WTC11 (cell line): ENCODE measurements at regions not wholly inside any gene's neighbourhood (a gene's known extent, or its start where the extent isn't known, plus 50 kb on each side); places are given as distances from the start of the nearest gene placed in this dataset.

ENCODE experiments used
- ATF3 ChIP-seq: sonication (generic); formaldehyde crosslinking; conservative IDR thresholded peaks from 2 replicates; pipeline ENCODE4 v1.8.1; 2022; ENCODE audit warnings: mild to moderate bottlenecking, missing genetic modification reagents
- ATF6 ChIP-seq: sonication (generic); formaldehyde crosslinking; IDR thresholded peaks from 2 replicates; pipeline ENCODE4 v1.8.1; 2023; ENCODE audit warnings: mild to moderate bottlenecking, missing genetic modification reagents
- CTCF ChIP-seq: fragments of 200-600 bp; IDR thresholded peaks from 2 replicates; pipeline ENCODE4 v1.8.0; 2022; ENCODE audit warnings: antibody characterized with exemption
- ELF4 ChIP-seq: sonication (generic); formaldehyde crosslinking; IDR thresholded peaks from 2 replicates; pipeline ENCODE4 v1.8.1; 2022; ENCODE audit warnings: low read depth, mild to moderate bottlenecking, moderate library complexity, missing genetic modification reagents
- GTF2I ChIP-seq: fragments of 250-450 bp; sonication (Bioruptor Pico); conservative IDR thresholded peaks from 2 replicates; pipeline ENCODE4 v1.4.0; 2021; ENCODE audit warnings: mild to moderate bottlenecking
- IRF2 ChIP-seq: sonication (generic); formaldehyde crosslinking; IDR thresholded peaks from 2 replicates; pipeline ENCODE4 v1.8.0; 2022; ENCODE audit warnings: low read depth, missing genetic modification reagents, borderline replicate concordance
- JUN ChIP-seq: sonication (generic); formaldehyde crosslinking; IDR thresholded peaks from 2 replicates; pipeline ENCODE4 v1.8.0; 2023; ENCODE audit warnings: mild to moderate bottlenecking, missing genetic modification reagents
- KAT7 ChIP-seq: sonication (generic); formaldehyde crosslinking; IDR thresholded peaks from 2 replicates; pipeline ENCODE4 v1.8.1; 2023; ENCODE audit warnings: missing genetic modification reagents, mild to moderate bottlenecking, borderline replicate concordance
- TEAD4 ChIP-seq: sonication (generic); formaldehyde crosslinking; IDR thresholded peaks from 2 replicates; pipeline ENCODE4 v1.8.0; 2022; ENCODE audit warnings: mild to moderate bottlenecking, missing genetic modification reagents
- ZBTB21 ChIP-seq: sonication (generic); formaldehyde crosslinking; IDR thresholded peaks from 2 replicates; pipeline ENCODE4 v1.8.1; 2023; ENCODE audit warnings: mild to moderate bottlenecking, missing genetic modification reagents, borderline replicate concordance
- ZNF671 ChIP-seq: fragments of 250-450 bp; sonication (Bioruptor Pico); IDR thresholded peaks from 2 replicates; pipeline ENCODE4 v1.8.0; 2021; ENCODE audit warnings: mild to moderate bottlenecking
- TF ChIP-seq, protein P1 (sequence below): sonication (generic); formaldehyde crosslinking; IDR thresholded peaks from 2 replicates; pipeline ENCODE4 v1.8.1; 2023; ENCODE audit warnings: mild to moderate bottlenecking, missing genetic modification reagents
- TF ChIP-seq, protein P2 (sequence below): sonication (generic); formaldehyde crosslinking; IDR thresholded peaks from 2 replicates; pipeline ENCODE4 v1.8.1; 2022; ENCODE audit warnings: low read depth, missing genetic modification reagents, borderline replicate concordance

- no peak for TF ChIP-seq CTCF
- TF ChIP-seq ZBTB21 (CRISPR knock-in tag) = no peak
- TF ChIP-seq IRF2 (CRISPR knock-in tag) = no peak
- TF ChIP-seq ATF6 (CRISPR knock-in tag) = no peak
- no peak for TF ChIP-seq KAT7 (CRISPR knock-in tag)
- TF ChIP-seq JUN (CRISPR knock-in tag) = no peak
- TF ChIP-seq, protein P1, sequence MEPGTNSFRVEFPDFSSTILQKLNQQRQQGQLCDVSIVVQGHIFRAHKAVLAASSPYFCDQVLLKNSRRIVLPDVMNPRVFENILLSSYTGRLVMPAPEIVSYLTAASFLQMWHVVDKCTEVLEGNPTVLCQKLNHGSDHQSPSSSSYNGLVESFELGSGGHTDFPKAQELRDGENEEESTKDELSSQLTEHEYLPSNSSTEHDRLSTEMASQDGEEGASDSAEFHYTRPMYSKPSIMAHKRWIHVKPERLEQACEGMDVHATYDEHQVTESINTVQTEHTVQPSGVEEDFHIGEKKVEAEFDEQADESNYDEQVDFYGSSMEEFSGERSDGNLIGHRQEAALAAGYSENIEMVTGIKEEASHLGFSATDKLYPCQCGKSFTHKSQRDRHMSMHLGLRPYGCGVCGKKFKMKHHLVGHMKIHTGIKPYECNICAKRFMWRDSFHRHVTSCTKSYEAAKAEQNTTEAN (CRISPR knock-in tag) = no peak
- TF ChIP-seq GTF2I (CRISPR knock-in tag) = no peak
- TF ChIP-seq ZNF671 = no peak
- no peak for TF ChIP-seq TEAD4
- TF ChIP-seq, protein P2, sequence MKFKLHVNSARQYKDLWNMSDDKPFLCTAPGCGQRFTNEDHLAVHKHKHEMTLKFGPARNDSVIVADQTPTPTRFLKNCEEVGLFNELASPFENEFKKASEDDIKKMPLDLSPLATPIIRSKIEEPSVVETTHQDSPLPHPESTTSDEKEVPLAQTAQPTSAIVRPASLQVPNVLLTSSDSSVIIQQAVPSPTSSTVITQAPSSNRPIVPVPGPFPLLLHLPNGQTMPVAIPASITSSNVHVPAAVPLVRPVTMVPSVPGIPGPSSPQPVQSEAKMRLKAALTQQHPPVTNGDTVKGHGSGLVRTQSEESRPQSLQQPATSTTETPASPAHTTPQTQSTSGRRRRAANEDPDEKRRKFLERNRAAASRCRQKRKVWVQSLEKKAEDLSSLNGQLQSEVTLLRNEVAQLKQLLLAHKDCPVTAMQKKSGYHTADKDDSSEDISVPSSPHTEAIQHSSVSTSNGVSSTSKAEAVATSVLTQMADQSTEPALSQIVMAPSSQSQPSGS = no peak
- TF ChIP-seq ELF4 (CRISPR knock-in tag) = no peak
- TF ChIP-seq ATF3 (CRISPR knock-in tag) = no peak
Observed at GRCh38 chr12:93127107-93127560, 198.0 kb upstream of the EEA1 start.
